Neural cell (in vitro differentiated cells): ENCODE measurements at regions not wholly inside any gene's neighbourhood (a gene's known extent, or its start where the extent isn't known, plus 50 kb on each side); places are given as distances from the start of the nearest gene placed in this dataset.

Experiments
- H2AFZ ChIP-seq: fragments of 200-600, 300-800 bp; sonication (generic), shearing (Covaris generic); 2 replicates; pipeline ENCODE4 v1.6.0; 2014; ENCODE audit warnings: low read depth, mild to moderate bottlenecking, antibody characterized with exemption, low read length, moderate library complexity
- H3F3A ChIP-seq: fragments of 200-600 bp; shearing (Covaris generic); 2 replicates; pipeline ENCODE4 v1.6.1; 2016; ENCODE audit warnings: mild to moderate bottlenecking, moderate library complexity, mixed read lengths, antibody characterized with exemption, low read length; ENCODE audit not compliant: insufficient read depth, poor library complexity, severe bottlenecking
- H3K27ac ChIP-seq: fragments of 200-600, 300-800 bp; sonication (generic), shearing (Covaris generic); 2 replicates; pipeline ENCODE4 v1.5.1; 2014; ENCODE audit warnings: mild to moderate bottlenecking, low read length, moderate library complexity
- H3K27me3 ChIP-seq: fragments of 300-800, 200-600 bp; sonication (generic), shearing (Covaris generic); 2 replicates; pipeline ENCODE4 v1.6.0; 2014; ENCODE audit warnings: mild to moderate bottlenecking, low read depth, low read length, moderate library complexity; ENCODE audit not compliant: insufficient read depth
- H3K36me3 ChIP-seq: fragments of 300-800, 200-600 bp; sonication (generic), shearing (Covaris generic); 2 replicates; pipeline ENCODE4 v1.5.1; 2014; ENCODE audit warnings: mild to moderate bottlenecking, antibody characterized with exemption, low read length, moderate library complexity; ENCODE audit not compliant: insufficient read depth
- H3K4me2 ChIP-seq: fragments of 300-800, 200-600 bp; sonication (generic), shearing (Covaris generic); 2 replicates; pipeline ENCODE4 v1.6.0; 2014; ENCODE audit warnings: mild to moderate bottlenecking, low read length
- H3K4me3 ChIP-seq: fragments of 300-800, 200-600 bp; sonication (generic), shearing (Covaris generic); 2 replicates; pipeline ENCODE4 v1.5.1; 2014; ENCODE audit warnings: mild to moderate bottlenecking, low read length, moderate library complexity
- H3K79me2 ChIP-seq: fragments of 200-600 bp; shearing (Covaris generic); replicated peaks from 2 replicates; pipeline ENCODE4 v1.6.0; 2014; ENCODE audit warnings: mild to moderate bottlenecking, low read length, moderate library complexity; ENCODE audit not compliant: insufficient read depth
- H3K9ac ChIP-seq: fragments of 300-800, 200-600 bp; sonication (generic), shearing (Covaris generic); 2 replicates; pipeline ENCODE4 v1.6.1; 2016; ENCODE audit warnings: mild to moderate bottlenecking, low read length, mixed read lengths
- H3K9me2 ChIP-seq: fragments of 200-600 bp; shearing (Covaris generic); 2 replicates; pipeline ENCODE4 v1.6.1; 2016; ENCODE audit warnings: mild to moderate bottlenecking, low read length, mixed read lengths; ENCODE audit not compliant: insufficient read depth
- H3K9me3 ChIP-seq: fragments of 200-600, 300-800 bp; sonication (generic), shearing (Covaris generic); 2 replicates; pipeline ENCODE4 v1.6.1; 2016; ENCODE audit warnings: mild to moderate bottlenecking, mixed run types, low read length, moderate library complexity, mixed read lengths
- H4K20me1 ChIP-seq: fragments of 200-600 bp; shearing (Covaris generic); 2 replicates; pipeline ENCODE4 v1.6.1; 2016; ENCODE audit warnings: mild to moderate bottlenecking, mixed run types; ENCODE audit not compliant: insufficient read depth
- CTCF ChIP-seq: fragments of 450-650 bp; IDR thresholded peaks from 2 replicates; pipeline ENCODE4 v1.5.1; 2014; ENCODE audit warnings: antibody characterized with exemption, mild to moderate bottlenecking, moderate library complexity; ENCODE audit not compliant: poor library complexity, severe bottlenecking
- EP300 ChIP-seq: fragments of 450-650 bp; conservative IDR thresholded peaks from 2 replicates; pipeline ENCODE4 v1.6.1; 2014; ENCODE audit warnings: antibody characterized with exemption, mild to moderate bottlenecking, moderate library complexity; ENCODE audit not compliant: poor library complexity, severe bottlenecking
- EZH2 ChIP-seq: fragments of 200-600, 300-800 bp; shearing (Covaris generic), sonication (generic); IDR thresholded peaks from 2 replicates; pipeline ENCODE4 v1.6.1; 2014; ENCODE audit warnings: antibody characterized with exemption, low read length, borderline replicate concordance, mild to moderate bottlenecking; ENCODE audit not compliant: insufficient read depth, poor library complexity, severe bottlenecking
- MXI1 ChIP-seq: fragments of 450-650 bp; conservative IDR thresholded peaks from 2 replicates; pipeline ENCODE4 v1.6.1; 2014; ENCODE audit warnings: antibody characterized with exemption, mild to moderate bottlenecking; ENCODE audit not compliant: poor library complexity, severe bottlenecking
- POLR2AphosphoS5 ChIP-seq: IDR thresholded peaks from 2 replicates; pipeline ENCODE4 v1.6.1; 2012
- RAD21 ChIP-seq: fragments of 450-650 bp; conservative IDR thresholded peaks from 2 replicates; pipeline ENCODE4 v1.6.1; 2014; ENCODE audit warnings: antibody characterized with exemption, mild to moderate bottlenecking, moderate library complexity
- SMC3 ChIP-seq: fragments of 450-650 bp; conservative IDR thresholded peaks from 2 replicates; pipeline ENCODE4 v1.6.1; 2014; ENCODE audit warnings: antibody characterized with exemption, mild to moderate bottlenecking, moderate library complexity; ENCODE audit not compliant: poor library complexity
- TAF1 ChIP-seq: IDR thresholded peaks from 2 replicates; pipeline ENCODE4 v1.6.1; 2012; ENCODE audit warnings: low read depth
- TF ChIP-seq, protein P1 (sequence below): IDR thresholded peaks from 2 replicates; pipeline ENCODE4 v1.6.1; 2012; ENCODE audit warnings: borderline replicate concordance

DNA sequence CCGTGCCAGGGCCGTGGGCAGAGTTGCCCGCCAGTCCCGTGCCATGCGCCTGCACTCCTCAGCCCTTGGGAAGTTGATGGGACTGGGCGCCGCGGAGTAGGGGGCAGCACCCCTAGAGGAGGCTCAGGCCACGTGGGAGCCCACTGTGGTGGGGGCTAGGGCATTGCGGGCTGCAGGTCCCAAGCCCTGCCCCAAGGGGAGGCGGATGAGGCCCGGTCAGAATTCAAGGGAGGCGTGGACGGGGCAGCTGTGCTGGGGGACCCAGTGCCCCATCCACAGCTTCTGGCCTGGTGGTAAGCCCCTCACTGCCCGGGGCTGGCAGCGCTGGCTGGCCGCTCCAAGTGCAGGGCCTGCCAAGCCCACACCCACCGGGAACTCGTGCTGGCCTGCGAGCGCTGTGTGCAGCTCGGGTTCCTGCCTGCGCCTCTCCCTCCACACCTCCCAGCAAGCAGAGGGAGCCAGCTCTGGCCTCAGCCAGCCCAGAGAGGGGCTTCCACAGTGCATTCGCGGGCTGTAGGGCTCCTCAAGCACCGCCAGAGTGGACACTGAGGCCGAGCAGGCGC, 317.8 kb downstream of the HAO1 start:
- Histone ChIP-seq H3K27ac (no peak overlapping the region), H3K9me3 (no peaks in the 10 kb centered on the region), H3K27me3 (no peaks in the 10 kb centered on the region), H3K79me2 (no peaks in the 10 kb centered on the region), H4K20me1 (no peaks in the 10 kb centered on the region), H3K4me2 (no peak overlapping the region), H3K9me2 (no peaks in the 10 kb centered on the region), H3F3A (no peaks in the 10 kb centered on the region), H3K4me3 (no peak overlapping the region), H2AFZ (no peak overlapping the region), H3K36me3 (no peaks in the 10 kb centered on the region), H3K9ac (no peak overlapping the region)
- no peak for TF ChIP-seq EP300
- TF ChIP-seq CTCF, result no peak
- no peak for TF ChIP-seq RAD21
- no peak for TF ChIP-seq SMC3
- TF ChIP-seq MXI1, result no peak
- no peak for TF ChIP-seq POLR2AphosphoS5
- TF ChIP-seq, protein P1, sequence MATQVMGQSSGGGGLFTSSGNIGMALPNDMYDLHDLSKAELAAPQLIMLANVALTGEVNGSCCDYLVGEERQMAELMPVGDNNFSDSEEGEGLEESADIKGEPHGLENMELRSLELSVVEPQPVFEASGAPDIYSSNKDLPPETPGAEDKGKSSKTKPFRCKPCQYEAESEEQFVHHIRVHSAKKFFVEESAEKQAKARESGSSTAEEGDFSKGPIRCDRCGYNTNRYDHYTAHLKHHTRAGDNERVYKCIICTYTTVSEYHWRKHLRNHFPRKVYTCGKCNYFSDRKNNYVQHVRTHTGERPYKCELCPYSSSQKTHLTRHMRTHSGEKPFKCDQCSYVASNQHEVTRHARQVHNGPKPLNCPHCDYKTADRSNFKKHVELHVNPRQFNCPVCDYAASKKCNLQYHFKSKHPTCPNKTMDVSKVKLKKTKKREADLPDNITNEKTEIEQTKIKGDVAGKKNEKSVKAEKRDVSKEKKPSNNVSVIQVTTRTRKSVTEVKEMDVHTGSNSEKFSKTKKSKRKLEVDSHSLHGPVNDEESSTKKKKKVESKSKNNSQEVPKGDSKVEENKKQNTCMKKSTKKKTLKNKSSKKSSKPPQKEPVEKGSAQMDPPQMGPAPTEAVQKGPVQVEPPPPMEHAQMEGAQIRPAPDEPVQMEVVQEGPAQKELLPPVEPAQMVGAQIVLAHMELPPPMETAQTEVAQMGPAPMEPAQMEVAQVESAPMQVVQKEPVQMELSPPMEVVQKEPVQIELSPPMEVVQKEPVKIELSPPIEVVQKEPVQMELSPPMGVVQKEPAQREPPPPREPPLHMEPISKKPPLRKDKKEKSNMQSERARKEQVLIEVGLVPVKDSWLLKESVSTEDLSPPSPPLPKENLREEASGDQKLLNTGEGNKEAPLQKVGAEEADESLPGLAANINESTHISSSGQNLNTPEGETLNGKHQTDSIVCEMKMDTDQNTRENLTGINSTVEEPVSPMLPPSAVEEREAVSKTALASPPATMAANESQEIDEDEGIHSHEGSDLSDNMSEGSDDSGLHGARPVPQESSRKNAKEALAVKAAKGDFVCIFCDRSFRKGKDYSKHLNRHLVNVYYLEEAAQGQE, result no peak

DNA sequence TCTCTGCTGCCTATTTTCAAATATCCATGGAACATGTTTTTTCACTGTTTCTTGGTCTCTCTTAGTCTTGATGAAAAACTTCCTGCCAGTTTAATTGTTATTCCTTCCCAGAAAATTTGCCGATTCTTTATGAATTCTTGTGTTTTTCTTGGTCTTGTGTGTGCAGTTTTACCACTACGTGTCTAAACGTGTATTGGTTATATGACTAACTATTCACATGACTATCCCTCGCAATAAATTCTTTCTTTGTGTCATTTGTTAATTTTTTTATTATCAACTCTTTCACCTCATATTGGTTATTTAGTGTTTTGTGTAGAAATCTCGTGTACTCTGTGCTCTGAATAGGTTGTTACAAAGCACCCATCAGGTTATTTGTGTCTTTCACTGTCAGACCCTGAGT, 315.4 kb downstream of the HAO1 start:
- TF ChIP-seq POLR2AphosphoS5, result no peak
- TF ChIP-seq EP300, result no peak
- TF ChIP-seq TAF1, result no peak
- TF ChIP-seq MXI1, result no peak
- TF ChIP-seq SMC3, result no peak
- no peak for TF ChIP-seq RAD21
- TF ChIP-seq CTCF, result no peak
- TF ChIP-seq EZH2, result no peak
- TF ChIP-seq, protein P1, result no peak
- Histone ChIP-seq H3K9ac (no peak overlapping the region), H3K36me3 (no peaks in the 10 kb centered on the region), H3K27me3 (no peaks in the 10 kb centered on the region), H3K79me2 (no peaks in the 10 kb centered on the region), H3K27ac (no peak overlapping the region), H3K4me3 (no peak overlapping the region), H3F3A (no peaks in the 10 kb centered on the region), H4K20me1 (no peaks in the 10 kb centered on the region), H2AFZ (no peak overlapping the region), H3K9me2 (no peaks in the 10 kb centered on the region), H3K9me3 (no peaks in the 10 kb centered on the region), H3K4me2 (no peak overlapping the region)
